ENCODE measurements at regions not wholly inside any gene's neighbourhood (a gene's known extent, or its start where the extent isn't known, plus 50 kb on each side); places are given as distances from the start of the nearest gene placed in this dataset.

GRCh38 chr4:112069110-112069509 is 76.1 kb upstream of the FAM241A start:
- TF ChIP-seq POLR2A (IDR thresholded peaks at IDR 0.05) (no peak), CTCF (IDR thresholded peaks at IDR 0.05) (no peak)
